Mononuclear cell (primary cell): ENCODE measurements at regions not wholly inside any gene's neighbourhood (a gene's known extent, or its start where the extent isn't known, plus 50 kb on each side); places are given as distances from the start of the nearest gene placed in this dataset.

Experiments used
- H3K27me3 ChIP-seq: 2 replicates; pipeline ENCODE4 v1.6.0; 2011; ENCODE audit warnings: low read length, control low read depth; ENCODE audit not compliant: insufficient read depth
- H3K4me1 ChIP-seq: 2 replicates; pipeline ENCODE4 v1.5.1; 2011; ENCODE audit warnings: mild to moderate bottlenecking, low read length, control low read depth; ENCODE audit not compliant: insufficient read depth
- H3K4me3 ChIP-seq: 2 replicates; pipeline ENCODE4 v1.5.1; 2011; ENCODE audit warnings: mild to moderate bottlenecking, low read length, moderate library complexity
- H3K9me3 ChIP-seq: 2 replicates; pipeline ENCODE4 v1.5.1; 2011; ENCODE audit warnings: low read depth, mild to moderate bottlenecking, control low read depth, low read length

GRCh38 chr1:59244891-59245290 is 52.0 kb upstream of the FGGY start:
- Histone ChIP-seq H3K4me3 (no peak overlapping the region), H3K4me1 (no peaks in the 10 kb centered on the region), H3K27me3 (no peaks in the 10 kb centered on the region), H3K9me3 (no peaks in the 10 kb centered on the region)
